ENCODE measurements at regions not wholly inside any gene's neighbourhood (a gene's known extent, or its start where the extent isn't known, plus 50 kb on each side); places are given as distances from the start of the nearest gene placed in this dataset.
"Not testable (repeated sequence)": the region's sequence is repeated elsewhere in the genome, so short reads cannot be mapped to it uniquely, and the experiment has no call there.

GRCh38 chr6:121596441-121596840 lies 161.0 kb downstream of the GJA1 start:
- no peaks in the 10 kb centered on the region for H3K9me3 Mint-ChIP-seq
- no peaks in the 10 kb centered on the region for H3K36me3 Mint-ChIP-seq (ENCODE audit: low read depth)
- ATAC-seq (replicated peaks) = no peak
- H3K27me3 Mint-ChIP-seq = peaks cover 3% of the 10 kb centered on the region
- H3K27ac Mint-ChIP-seq = no peak overlapping the region
- H3K4me1 Mint-ChIP-seq = no peaks in the 10 kb centered on the region
- H3K4me3 Mint-ChIP-seq = no peak overlapping the region

- Mint-ChIP-seq H3K36me3 (ENCODE audit: low read depth) (no peaks in the 10 kb centered on the region), H3K9me3 (no peaks in the 10 kb centered on the region), H3K27ac (no peak overlapping the region), H3K4me3 (no peak overlapping the region), H3K27me3 (no peaks in the 10 kb centered on the region), H3K4me1 (no peaks in the 10 kb centered on the region)
- no peak for ATAC-seq (replicated peaks)
Measured at GRCh38 chr6:121597654-121598053, 162.2 kb downstream of the GJA1 start.

- H3K9me3 Mint-ChIP-seq; H3K4me3 Mint-ChIP-seq; ATAC-seq (replicated peaks): not testable (repeated sequence)
Measured at GRCh38 chr6:121599331-121599730, 163.9 kb downstream of the GJA1 start.

GRCh38 chr6:121600389-121601168 lies 165.1 kb downstream of the GJA1 start:
- H3K27me3 Mint-ChIP-seq = no peaks in the 10 kb centered on the region
- ATAC-seq (replicated peaks) = no peak
- H3K27ac Mint-ChIP-seq = no peak overlapping the region
- no peaks in the 10 kb centered on the region for H3K36me3 Mint-ChIP-seq (ENCODE audit: low read depth)
- no peaks in the 10 kb centered on the region for H3K4me1 Mint-ChIP-seq
- no peaks in the 10 kb centered on the region for H3K9me3 Mint-ChIP-seq
- H3K4me3 Mint-ChIP-seq = no peak overlapping the region

More at GRCh38 chr6:121599331-121599730, 163.9 kb downstream of the GJA1 start:
- not testable (repeated sequence) for H3K27ac Mint-ChIP-seq; H3K36me3 Mint-ChIP-seq (ENCODE audit: low read depth); H3K27me3 Mint-ChIP-seq; H3K4me1 Mint-ChIP-seq

- Mint-ChIP-seq H3K9me3 (no peaks in the 10 kb centered on the region), H3K36me3 (ENCODE audit: low read depth) (no peaks in the 10 kb centered on the region), H3K4me1 (no peaks in the 10 kb centered on the region), H3K4me3 (no peak overlapping the region), H3K27ac (no peak overlapping the region), H3K27me3 (no peaks in the 10 kb centered on the region)
- no peak for ATAC-seq (replicated peaks)
Measured at GRCh38 chr6:121603486-121603885, 168.0 kb downstream of the GJA1 start.

- no peak for ATAC-seq (replicated peaks)
- no peaks in the 10 kb centered on the region for H3K4me1 Mint-ChIP-seq
- no peaks in the 10 kb centered on the region for H3K27me3 Mint-ChIP-seq
- H3K4me3 Mint-ChIP-seq = no peak overlapping the region
- H3K36me3 Mint-ChIP-seq (ENCODE audit: low read depth) = no peaks in the 10 kb centered on the region
- H3K27ac Mint-ChIP-seq = no peak overlapping the region
- no peaks in the 10 kb centered on the region for H3K9me3 Mint-ChIP-seq
Measured at GRCh38 chr6:121607721-121608120, 172.3 kb downstream of the GJA1 start.

GRCh38 chr6:121608270-121608669 lies 172.8 kb downstream of the GJA1 start:
- no peak for ATAC-seq (replicated peaks)
- Mint-ChIP-seq H3K9me3 (no peaks in the 10 kb centered on the region), H3K4me1 (no peaks in the 10 kb centered on the region), H3K27ac (no peak overlapping the region), H3K4me3 (no peak overlapping the region), H3K36me3 (ENCODE audit: low read depth) (no peaks in the 10 kb centered on the region), H3K27me3 (no peaks in the 10 kb centered on the region)

GRCh38 chr6:121609281-121609680 lies 173.8 kb downstream of the GJA1 start:
- Mint-ChIP-seq H3K36me3 (ENCODE audit: low read depth) (no peaks in the 10 kb centered on the region), H3K27me3 (no peaks in the 10 kb centered on the region), H3K9me3 (no peaks in the 10 kb centered on the region), H3K4me3 (no peak overlapping the region), H3K4me1 (no peaks in the 10 kb centered on the region), H3K27ac (no peak overlapping the region)
- ATAC-seq (replicated peaks) = no peak

GRCh38 chr6:121612927-121613326 lies 177.5 kb downstream of the GJA1 start:
- H3K9me3 Mint-ChIP-seq = no peaks in the 10 kb centered on the region
- ATAC-seq (replicated peaks) = no peak
- H3K4me1 Mint-ChIP-seq = no peaks in the 10 kb centered on the region
- no peak overlapping the region for H3K27ac Mint-ChIP-seq
- no peaks in the 10 kb centered on the region for H3K36me3 Mint-ChIP-seq (ENCODE audit: low read depth)
- H3K4me3 Mint-ChIP-seq = no peak overlapping the region
- H3K27me3 Mint-ChIP-seq = no peaks in the 10 kb centered on the region

GRCh38 chr6:121614115-121614514 lies 178.7 kb downstream of the GJA1 start:
- H3K4me3 Mint-ChIP-seq = no peak overlapping the region
- no peak for ATAC-seq (replicated peaks)
- no peaks in the 10 kb centered on the region for H3K27me3 Mint-ChIP-seq
- H3K9me3 Mint-ChIP-seq = no peaks in the 10 kb centered on the region
- no peak overlapping the region for H3K27ac Mint-ChIP-seq
- no peaks in the 10 kb centered on the region for H3K4me1 Mint-ChIP-seq
- no peaks in the 10 kb centered on the region for H3K36me3 Mint-ChIP-seq (ENCODE audit: low read depth)

- ATAC-seq (replicated peaks) = no peak
- Mint-ChIP-seq H3K36me3 (ENCODE audit: low read depth) (no peaks in the 10 kb centered on the region), H3K4me3 (no peak overlapping the region), H3K9me3 (no peaks in the 10 kb centered on the region), H3K4me1 (no peaks in the 10 kb centered on the region), H3K27me3 (no peaks in the 10 kb centered on the region), H3K27ac (no peak overlapping the region)
Measured at GRCh38 chr6:121615493-121615892, 180.0 kb downstream of the GJA1 start.

- Mint-ChIP-seq H3K9me3 (no peaks in the 10 kb centered on the region), H3K36me3 (ENCODE audit: low read depth) (no peaks in the 10 kb centered on the region), H3K4me1 (no peaks in the 10 kb centered on the region), H3K4me3 (no peak overlapping the region), H3K27ac (no peak overlapping the region), H3K27me3 (no peaks in the 10 kb centered on the region)
- no peak for ATAC-seq (replicated peaks)
Measured at GRCh38 chr6:121616406-121616805, 181.0 kb downstream of the GJA1 start.

GRCh38 chr6:121617388-121617787 lies 181.9 kb downstream of the GJA1 start:
- no peaks in the 10 kb centered on the region for H3K36me3 Mint-ChIP-seq (ENCODE audit: low read depth)
- H3K9me3 Mint-ChIP-seq = no peaks in the 10 kb centered on the region
- H3K27ac Mint-ChIP-seq = no peak overlapping the region
- H3K4me1 Mint-ChIP-seq = no peaks in the 10 kb centered on the region
- H3K4me3 Mint-ChIP-seq = no peak overlapping the region
- no peaks in the 10 kb centered on the region for H3K27me3 Mint-ChIP-seq
- ATAC-seq (replicated peaks) = no peak

GRCh38 chr6:121619013-121619412 lies 183.6 kb downstream of the GJA1 start:
- Mint-ChIP-seq H3K36me3 (ENCODE audit: low read depth) (no peaks in the 10 kb centered on the region), H3K4me1 (no peaks in the 10 kb centered on the region), H3K27me3 (peaks cover under 1% of the 10 kb centered on the region), H3K4me3 (no peak overlapping the region), H3K9me3 (no peaks in the 10 kb centered on the region), H3K27ac (no peak overlapping the region)
- no peak for ATAC-seq (replicated peaks)

GRCh38 chr6:121619987-121620740 lies 184.7 kb downstream of the GJA1 start:
- Mint-ChIP-seq H3K27ac (no peak overlapping the region), H3K9me3 (no peaks in the 10 kb centered on the region), H3K36me3 (ENCODE audit: low read depth) (no peaks in the 10 kb centered on the region), H3K4me3 (no peak overlapping the region), H3K27me3 (peaks cover 7% of the 10 kb centered on the region), H3K4me1 (no peaks in the 10 kb centered on the region)
- ATAC-seq (replicated peaks) = no peak

Measured in activated T-helper 17 cell treated with anti-CD3 and anti-CD28 coated beads, Interleukin-2, amount 50 U/mL, for 72 hours (primary cell).